Stimulated activated CD8-positive, alpha-beta memory T cell treated with anti-CD3 and anti-CD28 coated beads, Interleukin-7, amount 100 ng/mL, for 4 hours (primary cell): ENCODE measurements at regions not wholly inside any gene's neighbourhood (a gene's known extent, or its start where the extent isn't known, plus 50 kb on each side); places are given as distances from the start of the nearest gene placed in this dataset.
"Not testable (repeated sequence)": the region's sequence is repeated elsewhere in the genome, so short reads cannot be mapped to it uniquely, and the experiment has no call there.

Source experiments
- DNase-seq, 2 donors: peaks; one replicate each; pipeline ENCODE4 v3.0.0-alpha.2; 2020; ENCODE audit warnings: low read depth in 2 of 2

DNA sequence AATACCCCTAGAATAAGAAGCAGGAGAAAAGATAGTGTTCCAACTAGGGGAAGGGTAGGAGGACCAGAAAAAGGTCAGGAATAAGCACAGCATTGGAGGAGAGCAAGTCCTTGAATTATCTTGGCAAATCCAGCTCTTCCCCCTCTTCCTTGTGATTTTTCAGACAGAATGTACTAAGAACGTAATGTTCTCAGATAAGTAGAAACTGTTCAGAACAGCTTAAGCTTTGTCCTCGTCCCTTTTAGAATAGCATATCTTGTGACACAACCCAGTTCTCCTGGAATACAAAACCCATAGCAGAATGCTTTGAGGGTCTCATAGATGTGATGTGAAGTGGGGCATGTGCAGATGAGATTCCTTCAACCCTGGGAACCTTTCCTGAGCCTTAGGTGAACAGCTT lies 97.4 kb downstream of the EMB start:
- no peak for DNase-seq

DNA sequence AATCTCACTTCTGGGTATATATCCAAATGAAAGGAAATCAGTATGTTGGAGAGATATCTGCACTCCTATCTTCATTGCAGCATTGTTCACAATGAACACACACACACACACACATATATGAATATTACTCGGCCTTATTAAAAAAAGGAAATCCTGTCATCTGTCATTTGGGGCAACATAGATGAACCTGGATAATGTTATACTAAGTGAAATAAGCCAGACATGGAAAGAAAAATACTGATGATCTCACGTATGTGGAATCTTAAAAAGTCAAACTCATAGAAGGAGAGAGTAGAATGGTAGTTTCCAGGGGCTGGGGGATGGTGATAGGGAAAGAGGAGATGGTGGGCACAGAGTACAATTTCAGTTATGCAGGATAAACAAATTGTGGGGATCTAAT lies 100.3 kb downstream of the EMB start:
- DNase-seq = no peak

DNA sequence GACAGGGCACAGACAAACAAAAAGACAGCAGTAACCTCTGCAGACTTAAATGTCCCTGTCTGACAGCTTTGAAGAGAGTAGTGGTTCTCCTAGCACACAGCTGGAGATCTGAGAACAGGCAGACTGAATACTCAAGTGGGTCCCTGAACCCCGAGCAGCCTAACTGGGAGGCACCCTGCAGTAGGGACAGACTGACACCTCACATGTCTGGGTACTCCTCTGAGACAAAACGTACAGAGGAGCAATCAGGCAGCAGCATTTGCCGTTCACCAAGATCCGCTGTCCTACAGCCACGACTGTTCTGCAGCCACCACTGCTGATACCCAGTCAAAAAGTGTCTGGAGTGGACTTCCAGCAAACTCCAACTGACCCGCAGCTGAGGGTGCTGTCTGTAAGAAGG lies 110.5 kb downstream of the EMB start:
- DNase-seq = not testable (repeated sequence)

DNA sequence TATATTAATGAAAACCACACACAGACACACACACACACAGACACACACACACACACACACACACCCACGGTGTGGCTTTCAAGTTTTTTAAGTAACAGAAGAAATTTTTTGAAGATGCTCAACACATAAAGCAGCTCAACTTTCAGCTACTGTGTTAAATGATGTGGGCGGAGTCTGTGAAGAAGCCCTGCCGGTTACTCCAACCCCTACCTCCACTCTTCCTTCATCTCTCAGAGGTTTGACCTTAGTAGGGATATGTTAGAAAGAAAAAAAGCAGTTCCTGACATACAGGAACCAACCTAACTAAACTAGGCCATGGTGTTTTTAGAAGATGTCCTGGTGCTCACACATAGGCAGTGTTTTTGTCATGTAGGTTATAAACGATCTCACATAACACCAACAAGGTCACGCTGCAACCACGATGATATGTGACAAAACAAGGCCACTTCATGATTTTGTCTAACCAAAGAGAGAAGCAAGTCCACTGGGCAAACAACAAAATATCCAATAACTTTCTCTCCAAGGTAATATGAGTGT lies 112.8 kb downstream of the EMB start:
- peak in 1 of 2 donors; percentile 0 for DNase-seq

DNA sequence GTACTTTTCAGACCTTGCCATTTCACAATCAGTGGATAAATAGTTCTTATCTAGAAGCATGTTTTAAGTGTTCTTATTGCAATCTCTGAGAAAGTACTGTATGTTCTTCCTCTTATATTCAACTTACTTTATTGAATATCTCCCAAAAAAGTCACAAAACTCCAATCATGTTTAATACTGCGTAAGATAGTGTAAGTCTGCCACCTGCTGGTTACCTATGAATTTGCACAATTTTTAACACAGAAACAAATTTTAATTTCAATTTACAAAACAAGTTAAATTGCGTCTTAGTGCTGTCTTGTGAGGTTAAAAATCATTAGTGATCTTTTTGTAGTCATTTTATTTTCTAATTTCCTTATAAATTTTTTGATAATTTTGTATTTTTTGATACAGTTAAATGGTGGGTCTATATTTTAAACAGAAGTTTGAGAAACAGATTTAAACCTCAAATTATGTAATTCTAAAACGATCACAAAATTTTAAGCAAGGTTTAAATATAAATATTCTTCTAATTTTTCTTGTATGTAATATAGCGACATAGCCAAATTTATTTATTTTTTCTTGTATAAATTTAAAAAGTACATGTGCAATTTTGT lies 115.8 kb downstream of the EMB start:
- no peak for DNase-seq

DNA sequence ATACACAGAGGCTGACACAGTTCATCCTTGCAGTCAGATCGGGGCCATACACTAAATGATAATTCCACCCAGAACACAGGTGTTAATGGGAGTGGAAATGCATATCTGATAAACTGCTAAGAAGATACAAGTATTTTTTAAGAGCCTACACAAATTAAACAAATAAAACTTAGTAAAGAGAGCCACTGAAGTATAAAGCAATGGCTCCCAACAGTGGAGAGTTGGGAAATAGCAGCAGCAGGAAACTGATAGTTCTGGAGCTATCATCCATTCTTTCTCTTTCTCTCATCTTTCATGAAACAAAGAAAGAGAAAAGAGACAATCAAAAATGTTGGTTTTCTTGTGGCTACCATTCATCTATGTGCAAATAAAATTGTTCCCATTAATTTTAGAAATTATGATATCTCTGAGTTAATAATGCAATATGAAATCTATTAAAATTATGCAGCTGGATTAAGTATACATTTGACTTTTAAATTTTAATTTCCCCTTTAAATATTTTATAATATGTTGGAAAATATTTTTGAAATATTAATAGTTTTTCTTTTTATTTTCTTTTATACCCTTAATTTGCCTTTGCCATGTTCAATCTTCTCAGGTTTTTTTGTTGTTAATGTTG lies 120.8 kb downstream of the EMB start:
- DNase-seq = no peak

DNA sequence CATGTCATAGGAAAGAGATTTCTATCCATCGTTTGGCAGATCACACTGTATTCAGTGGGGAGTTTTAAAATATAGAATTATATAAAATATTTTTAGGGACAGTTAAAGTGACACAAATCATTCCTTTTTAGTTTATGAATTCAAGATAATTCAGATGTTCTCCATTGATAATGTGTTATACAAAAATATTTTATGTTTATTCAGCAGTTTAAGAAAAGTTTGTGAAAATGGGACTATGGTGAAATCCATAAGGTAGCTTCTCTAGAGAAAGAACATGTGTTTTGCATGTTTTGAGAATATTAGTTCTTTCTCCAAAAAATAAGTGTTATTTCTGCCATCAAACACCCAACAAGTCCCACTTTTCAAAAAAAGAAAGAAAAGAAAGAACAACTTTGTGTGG lies 122.9 kb downstream of the EMB start:
- no peak for DNase-seq

DNA sequence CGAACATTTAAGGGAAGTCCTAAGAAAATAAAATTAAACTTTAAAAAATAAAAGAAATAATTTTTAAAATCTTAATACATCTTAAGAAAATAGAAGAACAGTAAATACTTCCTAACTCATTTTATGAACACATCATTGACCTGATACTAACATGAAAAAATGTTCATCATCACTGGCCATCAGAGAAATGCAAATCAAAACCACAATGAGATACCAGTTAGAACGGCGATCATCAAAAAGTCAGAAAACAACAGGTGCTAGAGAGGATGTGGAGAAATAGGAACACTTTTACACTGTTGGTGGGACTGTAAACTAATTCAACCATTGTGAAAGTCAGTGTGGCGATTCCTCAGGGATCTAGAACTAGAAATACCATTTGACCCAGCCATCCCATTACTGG lies 134.6 kb downstream of the EMB start:
- not testable (repeated sequence) for DNase-seq

DNA sequence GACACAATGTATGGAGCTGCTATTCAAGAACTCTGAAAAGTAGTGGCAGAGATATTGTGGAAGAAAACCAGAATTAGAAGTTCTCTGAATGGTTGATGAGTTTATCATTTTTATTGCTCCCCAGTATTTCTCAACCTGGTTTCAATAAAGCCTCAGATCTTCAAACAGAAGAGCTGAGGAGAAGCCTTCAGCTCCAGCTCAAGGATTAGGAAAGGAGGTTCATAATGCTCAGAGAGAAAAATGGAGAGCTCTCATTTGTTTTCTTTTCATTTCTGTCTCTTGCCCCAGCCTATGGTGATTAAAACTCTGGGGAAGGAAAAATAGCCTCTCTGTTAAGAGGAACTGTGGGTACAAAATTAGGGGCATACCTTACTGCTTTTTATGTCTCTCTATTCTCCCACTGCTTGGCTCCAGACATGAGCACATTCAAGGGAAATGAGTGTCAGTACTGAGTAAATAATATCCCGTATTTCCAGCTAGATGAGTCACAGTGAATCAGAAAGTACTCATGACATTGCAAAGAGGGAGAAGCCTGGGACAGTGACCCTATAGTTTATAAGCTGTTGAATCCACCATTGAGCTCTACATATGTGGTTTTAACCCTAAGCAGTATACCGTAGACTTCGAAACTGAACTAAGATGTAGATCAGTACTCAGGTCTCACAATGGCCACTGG lies 138.1 kb downstream of the EMB start:
- DNase-seq = no peak

DNA sequence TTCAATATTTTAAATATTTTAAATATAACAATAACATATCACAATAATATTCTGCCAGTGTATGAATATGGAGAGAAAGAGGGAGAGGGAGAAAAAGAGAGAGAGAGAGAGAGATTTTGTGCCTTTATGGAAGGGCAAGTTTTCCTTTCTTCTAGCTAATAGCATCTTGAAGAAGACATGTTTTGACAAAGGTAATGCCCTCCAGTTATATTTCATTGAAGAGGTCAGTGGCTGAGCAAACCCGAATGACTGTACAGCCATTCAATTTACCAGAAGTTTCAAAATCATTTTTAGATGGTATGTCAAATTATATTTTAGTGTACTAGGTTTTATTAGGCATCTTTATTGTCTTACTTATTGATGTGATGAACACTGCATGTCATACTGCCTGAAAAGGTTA lies 139.3 kb downstream of the EMB start:
- DNase-seq = no peak

DNA sequence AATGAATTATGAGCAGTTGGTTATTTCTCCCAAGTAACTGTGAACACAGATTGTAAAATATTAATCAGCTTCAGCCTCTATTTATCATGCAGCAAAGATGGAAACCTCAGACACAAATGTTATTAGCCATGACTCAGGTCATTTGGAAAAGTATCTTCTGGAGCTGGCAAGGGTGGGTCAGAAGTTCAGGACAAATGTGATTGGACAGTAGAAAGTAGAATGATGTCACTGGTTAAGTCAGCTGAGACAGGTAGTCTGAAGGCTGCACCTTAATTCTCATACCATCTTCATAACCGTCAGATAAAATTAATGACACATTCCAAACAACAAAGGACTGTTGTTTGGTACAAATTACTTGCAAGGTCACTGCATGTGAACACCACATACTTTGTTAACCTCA lies 140.2 kb downstream of the EMB start:
- DNase-seq = no peak

DNA sequence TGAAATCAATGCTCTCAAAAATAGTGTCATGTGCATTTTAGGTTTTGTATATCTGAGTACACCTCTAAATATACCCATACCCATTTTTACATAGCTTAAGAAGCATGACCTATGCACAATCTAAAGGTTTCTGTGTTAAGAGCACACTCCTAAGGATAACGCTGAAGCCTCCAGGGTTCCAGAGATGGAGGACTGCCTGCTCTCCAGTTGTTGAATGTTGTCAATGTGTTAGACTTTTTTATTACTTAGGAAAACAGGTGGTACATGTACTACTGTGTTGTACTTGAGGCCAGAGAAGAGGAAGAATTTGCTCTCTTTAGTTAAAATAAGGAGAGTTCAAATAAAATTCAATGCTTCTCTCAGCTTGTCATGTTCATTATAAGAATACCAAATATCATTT lies 141.2 kb downstream of the EMB start:
- no peak for DNase-seq

DNA sequence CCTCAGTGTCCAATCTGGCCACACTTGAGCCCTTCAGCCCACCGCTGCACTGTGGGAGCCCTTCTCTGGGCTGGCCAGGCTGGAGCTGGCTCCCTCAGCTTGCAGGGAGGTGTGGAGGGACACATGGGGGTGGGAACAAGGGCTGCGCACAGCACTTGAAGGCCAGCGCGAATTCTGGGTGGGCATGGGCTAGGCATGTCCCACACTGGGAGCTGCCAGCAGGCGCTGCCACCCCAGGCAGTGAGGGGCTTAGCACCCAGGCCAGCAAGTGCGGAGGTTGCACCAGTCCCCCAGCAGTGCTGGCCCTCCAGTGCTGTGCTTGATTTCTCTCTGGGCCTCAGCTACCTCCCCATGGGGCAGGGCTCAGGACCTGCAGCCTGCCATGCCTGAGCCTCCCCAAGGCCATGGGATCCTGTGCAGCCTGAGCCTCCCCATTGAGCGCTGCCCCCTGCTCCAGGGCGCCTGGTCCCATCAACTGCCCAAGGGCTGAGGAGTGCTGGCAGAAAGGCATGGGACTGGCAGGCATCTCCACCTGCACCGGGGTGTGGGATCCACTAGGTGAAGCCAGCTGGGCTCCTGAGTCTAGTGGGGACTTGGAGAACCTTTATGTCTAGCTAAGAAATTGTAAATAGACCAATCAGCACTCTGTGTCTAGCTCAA lies 148.2 kb downstream of the EMB start:
- DNase-seq = no peak

DNA sequence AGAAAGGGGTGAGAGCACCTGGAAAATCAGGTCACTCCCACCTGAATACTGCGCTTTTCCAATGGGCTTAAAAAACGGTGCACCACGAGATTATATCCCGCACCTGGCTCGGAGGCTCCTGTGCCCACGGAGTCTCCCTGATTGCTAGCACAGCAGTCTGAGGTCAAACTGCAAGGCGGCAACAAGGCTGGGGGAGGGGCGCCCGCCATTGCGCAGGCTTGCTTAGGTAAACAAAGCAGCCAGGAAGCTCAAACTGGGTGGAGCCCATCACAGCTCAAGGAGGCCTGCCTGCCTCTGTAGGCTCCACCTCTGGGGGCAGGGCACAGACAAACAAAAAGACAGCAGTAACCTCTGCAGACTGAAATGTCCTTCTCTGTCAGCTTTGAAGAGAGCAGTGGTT lies 160.6 kb downstream of the EMB start:
- not testable (repeated sequence) for DNase-seq
